HepG2 (cell line): ENCODE measurements at regions not wholly inside any gene's neighbourhood (a gene's known extent, or its start where the extent isn't known, plus 50 kb on each side); places are given as distances from the start of the nearest gene placed in this dataset.

Experiments used
- AGO2 ChIP-seq: fragments of 200-400 bp; formaldehyde crosslinking; optimal IDR thresholded peaks from 2 replicates; pipeline ENCODE3; 2017; ENCODE audit warnings: mild to moderate bottlenecking, low read depth, low read length, moderate library complexity
- ATF4 ChIP-seq, 2 experiments: fragments of 450-650 bp in 1 of 2; sonication (generic) in 1 of 2; formaldehyde crosslinking; IDR thresholded peaks; 2 replicates each; pipeline versions ENCODE4 v1.5.0 to v1.8.0; 2020 to 2022; ENCODE audit warnings: mild to moderate bottlenecking in 1 of 2, missing genetic modification reagents in 1 of 2
- DMAP1 ChIP-seq: IDR thresholded peaks from 2 replicates; pipeline ENCODE4 v1.6.1; 2016
- DNMT3B ChIP-seq: conservative IDR thresholded peaks from 2 replicates; pipeline ENCODE4 v1.6.1; 2016; ENCODE audit warnings: missing biosample characterization, control low read depth
- DPF2 ChIP-seq: sonication (generic); formaldehyde crosslinking; IDR thresholded peaks from 2 replicates; pipeline ENCODE4 v1.4.0; 2020; ENCODE audit warnings: mild to moderate bottlenecking, low read depth, missing genetic modification reagents, borderline replicate concordance
- TERF1 ChIP-seq: sonication (generic); formaldehyde crosslinking; IDR thresholded peaks from 2 replicates; pipeline ENCODE4 v1.8.0; 2022; ENCODE audit warnings: mild to moderate bottlenecking, missing genetic modification reagents, moderate library complexity
- THAP7 ChIP-seq: sonication (generic); formaldehyde crosslinking; IDR thresholded peaks from 2 replicates; pipeline ENCODE4 v1.8.1; 2023; ENCODE audit warnings: mild to moderate bottlenecking, missing genetic modification reagents
- ZBTB49 ChIP-seq: sonication (generic); formaldehyde crosslinking; IDR thresholded peaks from 2 replicates; pipeline ENCODE4 v1.4.0; 2020; ENCODE audit warnings: missing genetic modification reagents, borderline replicate concordance
- ZBTB7A ChIP-seq: sonication (generic); formaldehyde crosslinking; IDR thresholded peaks from 2 replicates; pipeline ENCODE4 v1.8.0; 2022; ENCODE audit warnings: mild to moderate bottlenecking, missing genetic modification reagents
- ZHX1 ChIP-seq: sonication (generic); formaldehyde crosslinking; IDR thresholded peaks from 2 replicates; pipeline ENCODE4 v1.8.1; 2022; ENCODE audit warnings: low read depth, mild to moderate bottlenecking, missing genetic modification reagents
- ZMYM2 ChIP-seq: sonication (generic); formaldehyde crosslinking; IDR thresholded peaks from 2 replicates; pipeline ENCODE4 v1.8.0; 2022; ENCODE audit warnings: mild to moderate bottlenecking, missing genetic modification reagents
- ZNF280D ChIP-seq: sonication (generic); formaldehyde crosslinking; IDR thresholded peaks from 2 replicates; pipeline ENCODE4 v1.5.1; 2020; ENCODE audit warnings: mild to moderate bottlenecking, missing genetic modification reagents
- ZNF574 ChIP-seq: sonication (generic); formaldehyde crosslinking; IDR thresholded peaks from 2 replicates; pipeline ENCODE4 v1.4.0; 2020; ENCODE audit warnings: missing genetic modification reagents

GRCh38 chr10:30527623-30528428 lies 93.8 kb downstream of the MAP3K8 start (continued):
- TF ChIP-seq ZBTB49 (no peak), DNMT3B (CRISPR knock-in tag) (no peak), DMAP1 (CRISPR knock-in tag) (no peak), ATF4 (CRISPR knock-in tag; IDR thresholded peaks at IDR 0.05) (no peak), AGO2 (no peak), ZMYM2 (no peak), ZBTB7A (CRISPR knock-in tag) (no peak), TERF1 (no peak), ZNF574 (CRISPR knock-in tag) (peak; percentile 40; the same call in 1 of the 2 replicates), THAP7 (CRISPR knock-in tag) (no peak), ZHX1 (CRISPR knock-in tag) (no peak; the same call in 1 of the 2 replicates), DPF2 (peak; percentile 81), ZNF280D (no peak)
